ENCODE measurements at regions not wholly inside any gene's neighbourhood (a gene's known extent, or its start where the extent isn't known, plus 50 kb on each side); places are given as distances from the start of the nearest gene placed in this dataset.
"Not testable (repeated sequence)": the region's sequence is repeated elsewhere in the genome, so short reads cannot be mapped to it uniquely, and the experiment has no call there.

DNA sequence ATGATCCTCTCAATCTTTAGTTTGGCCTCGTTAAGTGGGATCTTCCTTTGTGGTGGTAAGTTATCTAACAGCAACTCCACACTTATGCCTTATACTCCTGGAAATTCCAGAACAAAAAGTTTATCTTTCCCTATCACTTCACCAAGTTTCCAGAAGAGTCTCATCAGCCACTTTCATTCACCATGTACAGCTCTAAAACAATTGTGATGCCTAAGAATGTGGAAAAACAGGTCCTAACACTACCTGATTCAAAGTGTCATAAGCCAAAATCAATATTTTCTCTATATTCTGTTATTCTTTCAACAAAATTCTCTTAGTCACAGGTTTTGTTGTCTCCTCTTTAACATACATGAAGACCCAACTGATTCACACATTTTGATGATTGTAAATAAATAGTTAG lies 342.4 kb upstream of the TYRP1 start:
- DNase-seq (ENCODE audit: low read depth in 3 of 3, low spot score in 2 of 3): no peak

DNA sequence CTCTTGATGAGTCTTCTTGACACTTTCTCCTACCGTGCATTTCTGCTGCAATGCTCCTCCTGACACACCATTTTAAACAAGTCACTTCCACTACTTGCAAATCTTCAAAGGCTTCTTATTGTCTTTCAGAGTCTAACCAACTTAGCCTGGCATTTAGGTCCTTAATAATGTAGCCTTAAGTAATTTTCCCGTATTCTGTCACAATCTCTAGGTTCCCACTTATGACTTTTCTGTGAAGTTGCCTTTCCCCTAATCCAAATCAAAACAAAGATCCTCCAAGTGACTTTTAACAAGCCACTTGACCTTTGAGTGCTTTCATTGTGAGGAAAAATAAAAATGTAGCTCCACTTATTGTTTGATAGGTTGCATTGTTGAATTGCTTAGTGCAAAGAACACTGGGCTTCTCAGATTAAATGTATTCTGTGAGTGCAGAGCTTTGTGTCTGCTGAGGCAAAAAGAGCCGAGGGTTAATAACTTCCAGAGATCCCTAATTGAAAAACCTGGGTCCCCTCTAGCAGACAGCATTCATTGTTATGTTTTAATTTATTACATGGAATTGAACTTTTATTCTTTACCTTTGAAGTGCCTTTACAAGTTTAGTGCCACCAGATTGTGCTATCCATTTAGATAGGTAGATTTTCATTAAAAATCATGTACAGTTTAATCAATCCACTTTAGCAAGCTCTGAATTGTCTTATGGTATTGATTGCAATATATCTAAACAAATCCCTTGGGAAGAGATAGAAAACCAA lies 341.7 kb upstream of the TYRP1 start:
- DNase-seq (ENCODE audit: low read depth in 3 of 3, low spot score in 2 of 3): no peak

DNA sequence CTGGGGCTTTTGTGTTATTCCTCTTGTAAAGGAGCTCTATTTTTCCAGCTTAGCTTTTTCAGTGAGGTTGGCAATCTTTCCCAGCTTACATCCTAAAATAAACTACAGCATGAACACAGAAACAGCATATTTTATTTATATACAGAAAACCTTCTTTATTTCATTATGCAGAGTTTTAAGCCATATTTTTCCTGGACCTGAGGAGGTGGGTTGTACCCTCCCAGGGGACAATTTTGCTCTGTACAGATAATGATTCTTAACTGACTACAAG lies 341.2 kb upstream of the TYRP1 start:
- no peak for DNase-seq (ENCODE audit: low read depth in 3 of 3, low spot score in 2 of 3)

DNA sequence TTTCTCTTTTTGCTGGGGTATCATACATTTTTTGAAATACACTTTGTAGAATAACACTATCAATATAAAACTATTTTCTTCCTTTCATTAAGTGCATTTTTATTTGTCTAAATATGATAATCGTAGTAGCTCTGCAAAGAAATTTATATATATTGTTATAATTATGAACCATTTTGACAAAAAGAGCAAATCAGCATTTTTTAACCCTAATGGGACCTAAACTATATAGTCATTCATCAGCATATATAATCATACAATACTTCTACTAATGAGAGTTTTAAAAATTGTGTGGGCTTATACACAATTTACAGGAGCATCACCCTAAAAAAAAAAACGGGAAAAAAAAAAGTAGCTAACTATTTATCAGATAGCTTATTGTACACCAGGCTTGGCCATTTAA lies 329.7 kb upstream of the TYRP1 start:
- no peak for DNase-seq (ENCODE audit: low read depth in 3 of 3, low spot score in 2 of 3)

DNA sequence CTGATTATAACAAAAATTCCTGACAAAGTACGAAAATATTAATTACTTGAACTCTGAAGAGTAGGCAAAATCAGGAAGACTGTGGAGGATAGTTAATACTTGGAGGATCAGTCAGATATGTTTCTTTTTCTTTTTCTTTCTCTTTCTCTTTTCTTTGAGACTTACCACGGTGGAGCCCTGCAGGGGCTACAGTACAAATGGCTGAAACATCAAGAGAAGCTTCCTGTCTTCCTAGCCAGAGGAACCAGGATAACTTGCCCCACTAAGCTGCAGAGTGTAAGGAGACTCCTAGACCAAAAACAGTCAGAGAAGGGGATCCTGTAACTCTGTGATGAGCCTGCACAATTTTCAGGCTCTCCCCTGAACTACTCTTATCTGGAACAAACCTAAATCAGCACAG lies 324.6 kb upstream of the TYRP1 start:
- DNase-seq (ENCODE audit: low read depth in 3 of 3, low spot score in 2 of 3): no peak

DNA sequence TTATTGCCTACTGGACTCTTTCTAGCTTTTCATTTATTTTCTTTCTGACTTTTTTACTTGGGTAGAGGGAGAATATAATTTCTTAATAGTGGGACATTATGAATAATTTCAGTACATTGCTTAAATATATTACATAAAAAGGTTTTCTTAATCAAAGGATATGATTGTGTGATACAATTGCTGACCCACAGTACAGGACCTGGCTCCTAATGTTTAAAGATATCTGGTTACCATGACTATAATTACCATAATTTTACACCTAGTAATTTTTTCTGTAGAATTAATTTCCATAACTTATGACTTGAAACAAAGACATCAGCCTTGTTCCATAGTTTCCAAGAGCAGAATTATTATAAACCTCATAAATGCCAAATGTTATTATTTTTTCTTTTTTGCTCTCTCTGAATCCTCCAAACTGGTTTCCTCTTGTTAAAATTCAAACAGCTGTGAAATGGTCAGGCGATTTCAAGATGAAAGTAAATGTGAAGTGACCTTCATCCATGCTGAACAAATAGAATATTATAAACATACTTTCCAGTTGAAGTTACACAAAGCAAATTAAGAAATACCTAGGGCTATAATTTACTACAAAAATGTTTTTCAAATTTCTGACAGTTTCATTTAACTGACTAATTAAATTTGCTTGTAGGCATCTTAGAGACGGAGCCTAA lies 301.2 kb upstream of the TYRP1 start:
- no peak for DNase-seq (ENCODE audit: low read depth in 3 of 3, low spot score in 2 of 3)

DNA sequence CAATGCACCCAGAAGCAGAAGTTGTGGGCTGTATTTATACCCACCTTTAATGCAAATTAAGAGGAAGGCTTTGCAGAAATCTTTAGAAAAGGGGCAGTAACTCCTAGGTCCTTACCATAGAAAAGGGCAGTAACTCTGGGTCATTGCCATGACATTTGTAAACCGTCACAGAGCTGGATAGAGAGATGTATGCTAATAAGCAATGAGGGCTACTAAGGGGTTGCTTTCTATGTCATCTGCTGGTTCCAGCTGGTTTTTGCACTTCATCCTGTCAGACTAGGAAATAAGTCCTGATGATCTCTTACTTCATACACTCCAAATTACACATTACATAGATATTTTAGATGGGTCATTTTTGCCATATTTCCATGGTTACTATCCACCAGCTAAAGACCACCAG lies 299.1 kb upstream of the TYRP1 start:
- no peak for DNase-seq (ENCODE audit: low read depth in 3 of 3, low spot score in 2 of 3)

DNA sequence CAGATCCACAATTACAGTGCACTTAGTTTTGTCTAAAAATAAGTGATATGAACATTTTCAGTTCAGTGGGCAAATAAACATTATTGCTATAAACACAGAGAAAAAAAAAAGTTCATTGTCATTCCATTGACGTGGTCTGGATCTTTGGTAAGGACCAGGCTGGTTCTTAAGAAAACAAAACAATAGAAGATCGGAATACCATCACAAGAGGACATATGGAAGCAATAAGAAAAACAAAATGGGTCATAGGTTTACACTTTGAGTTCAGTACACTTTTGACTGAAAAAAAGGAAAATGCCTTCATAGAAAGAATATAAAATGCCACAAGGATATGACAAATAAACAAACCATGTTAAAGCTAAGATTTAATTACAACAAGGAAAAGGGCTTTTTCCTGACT lies 289.5 kb upstream of the TYRP1 start:
- no peak for DNase-seq (ENCODE audit: low read depth in 3 of 3, low spot score in 2 of 3)

DNA sequence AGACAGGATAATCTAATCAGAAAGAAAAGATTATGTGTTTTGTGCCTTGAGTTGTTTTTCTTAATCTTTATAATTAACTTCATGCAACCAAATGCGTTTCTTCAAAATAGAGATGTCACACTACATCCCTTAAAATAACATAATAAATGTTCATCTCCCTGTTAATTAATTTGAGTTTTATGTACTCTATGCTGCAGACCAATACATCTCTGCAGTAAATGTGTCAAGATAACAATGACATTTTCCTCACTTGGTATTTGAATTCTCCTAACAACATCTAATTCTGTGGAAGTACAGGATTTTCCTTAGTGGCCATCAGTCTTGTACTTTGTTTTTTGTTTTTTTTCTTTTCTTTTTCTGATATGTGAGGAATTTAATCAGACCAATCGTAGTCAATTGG lies 279.2 kb upstream of the TYRP1 start:
- DNase-seq (ENCODE audit: low read depth in 3 of 3, low spot score in 2 of 3): no peak

DNA sequence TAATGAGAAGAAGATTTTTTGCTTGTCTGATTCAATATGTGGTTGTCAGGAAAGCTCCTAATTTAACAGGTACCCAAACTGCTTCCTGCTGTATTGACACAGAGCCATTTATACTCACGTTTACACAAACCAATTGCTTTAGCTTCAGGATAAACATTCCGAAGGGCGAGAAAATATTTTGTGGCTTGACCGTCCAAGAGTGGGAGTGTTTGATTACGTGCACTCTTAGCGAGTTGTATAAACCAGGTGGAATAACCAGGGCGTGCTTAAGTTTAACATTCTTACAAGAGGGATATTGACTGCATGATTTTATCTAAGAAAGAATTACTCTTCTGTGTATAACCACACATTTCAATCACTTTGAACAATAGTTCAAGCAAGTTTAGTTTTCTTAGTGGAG lies 278.7 kb upstream of the TYRP1 start:
- no peak for DNase-seq (ENCODE audit: low read depth in 3 of 3, low spot score in 2 of 3)

DNA sequence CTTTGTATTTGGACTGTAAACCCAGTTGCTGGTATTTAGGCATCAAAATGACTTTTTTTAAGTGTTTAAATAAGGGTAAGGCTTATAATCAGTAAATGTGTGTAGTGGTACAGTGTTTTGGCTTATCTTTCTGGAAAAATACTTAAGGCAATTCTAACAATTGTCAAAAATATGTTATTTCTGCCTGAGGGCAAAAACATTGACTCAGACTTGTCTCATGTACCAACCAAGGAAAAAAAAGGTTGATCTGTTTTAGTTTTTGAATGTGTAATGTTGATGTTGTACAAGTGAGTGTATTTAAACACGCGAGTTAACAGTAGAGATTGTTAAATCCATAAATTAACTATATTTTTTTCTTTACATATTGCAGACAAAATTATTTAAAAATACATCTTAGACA lies 277.8 kb upstream of the TYRP1 start:
- DNase-seq (ENCODE audit: low read depth in 3 of 3, low spot score in 2 of 3): no peak

DNA sequence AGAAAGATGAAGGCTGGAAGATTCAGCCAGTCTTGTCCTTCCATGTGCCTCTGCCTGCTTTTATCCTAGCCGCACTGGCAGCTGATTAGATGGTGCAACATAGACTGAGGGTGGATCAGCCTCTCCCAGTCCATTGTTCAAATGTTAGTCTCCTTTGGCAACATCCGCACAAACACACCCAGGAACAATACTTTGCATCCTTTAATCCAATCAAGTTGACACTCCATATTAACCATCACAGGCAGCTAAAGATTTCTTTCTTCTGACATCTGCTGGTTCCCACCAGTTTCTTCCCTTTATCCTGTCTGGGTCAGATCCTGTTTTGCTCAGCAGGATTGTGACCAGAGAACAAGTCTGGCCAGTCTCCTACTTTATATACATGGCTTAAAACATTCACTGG lies 276.5 kb upstream of the TYRP1 start:
- no peak for DNase-seq (ENCODE audit: low read depth in 3 of 3, low spot score in 2 of 3)

DNA sequence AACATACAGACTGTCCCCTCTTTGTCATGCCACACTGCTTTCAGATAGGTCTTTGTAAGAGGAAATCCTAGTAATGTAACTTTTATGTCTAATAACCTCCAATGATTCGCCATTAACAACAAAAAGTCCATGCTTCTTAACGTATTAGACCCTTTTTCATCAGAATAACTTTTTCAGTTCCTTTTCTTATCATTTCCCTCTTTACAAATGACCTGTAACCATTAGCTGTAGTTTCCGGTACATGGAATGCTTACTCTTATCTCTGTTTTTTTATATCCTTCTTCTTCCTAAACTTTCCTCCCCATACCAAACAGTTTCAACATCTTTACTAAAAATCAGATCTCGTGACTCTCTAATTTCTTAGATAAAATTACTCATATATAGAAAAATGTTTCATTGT lies 268.9 kb upstream of the TYRP1 start:
- DNase-seq (ENCODE audit: low read depth in 3 of 3, low spot score in 2 of 3): no peak

DNA sequence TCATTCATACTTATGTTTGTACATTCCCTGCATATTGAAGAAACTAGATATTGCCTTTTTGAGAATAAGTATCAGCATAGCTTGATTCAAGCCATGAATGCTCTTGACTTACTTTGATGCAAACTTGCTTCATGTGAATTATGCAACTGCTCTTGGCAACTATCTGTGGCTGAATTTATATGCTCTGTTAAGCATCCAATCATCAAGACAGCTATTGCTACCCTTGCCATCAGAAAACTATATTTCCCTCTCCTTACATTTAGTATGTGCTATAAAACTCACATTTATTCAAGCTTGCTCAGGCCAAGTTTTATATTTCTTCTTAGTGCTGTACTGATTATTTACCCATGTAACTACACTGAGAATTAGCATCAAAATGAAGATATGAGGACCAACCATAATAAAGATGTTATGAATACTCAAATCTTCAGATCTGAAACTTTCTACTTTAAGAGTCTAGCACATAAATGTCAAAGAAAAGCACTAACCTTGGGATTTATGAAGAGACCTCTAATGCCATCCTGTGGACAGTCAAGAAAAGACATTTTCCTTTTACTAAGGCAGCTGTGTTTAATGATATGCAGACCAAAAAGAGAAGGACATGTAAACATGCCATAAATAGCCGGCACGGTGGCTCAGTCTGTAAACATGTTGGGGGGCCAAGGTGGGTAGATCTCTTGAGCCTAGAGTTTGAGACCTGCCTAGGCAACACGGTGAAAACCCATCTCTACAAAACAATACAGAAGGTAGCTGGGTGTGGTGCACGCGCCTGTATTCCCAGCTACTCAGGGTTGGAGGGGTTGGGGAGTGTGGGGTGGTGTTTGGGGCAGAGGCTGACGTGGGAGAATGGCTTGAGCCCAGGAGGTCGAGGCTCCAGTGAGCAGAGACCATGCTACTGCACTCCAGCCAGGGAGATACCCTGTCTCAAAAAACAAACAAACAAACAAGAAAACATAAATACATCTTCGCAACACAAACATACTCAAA lies 267.0 kb upstream of the TYRP1 start:
- no peak for DNase-seq (ENCODE audit: low read depth in 3 of 3, low spot score in 2 of 3)

DNA sequence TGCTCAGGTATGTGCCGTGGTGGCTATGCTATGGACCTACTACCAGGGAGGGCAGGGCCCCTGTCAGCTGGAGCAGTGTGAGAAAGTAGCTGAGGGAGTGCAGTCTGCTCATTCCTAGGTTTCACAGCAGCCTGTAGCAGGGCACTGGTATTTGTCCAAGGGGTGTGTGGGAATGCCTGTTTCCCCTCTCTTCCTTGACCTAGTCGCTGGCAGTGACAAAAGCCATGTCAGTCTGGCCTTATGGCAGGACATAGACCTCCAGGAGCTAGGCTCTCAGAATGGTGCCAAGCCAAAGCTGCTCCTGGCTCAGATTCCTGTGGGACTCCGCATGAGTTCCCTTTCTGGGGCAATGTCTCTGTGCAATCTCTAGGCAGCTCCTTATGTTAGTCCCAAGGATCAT lies 253.9 kb upstream of the TYRP1 start:
- DNase-seq (ENCODE audit: low read depth in 3 of 3, low spot score in 2 of 3): no peak

DNA sequence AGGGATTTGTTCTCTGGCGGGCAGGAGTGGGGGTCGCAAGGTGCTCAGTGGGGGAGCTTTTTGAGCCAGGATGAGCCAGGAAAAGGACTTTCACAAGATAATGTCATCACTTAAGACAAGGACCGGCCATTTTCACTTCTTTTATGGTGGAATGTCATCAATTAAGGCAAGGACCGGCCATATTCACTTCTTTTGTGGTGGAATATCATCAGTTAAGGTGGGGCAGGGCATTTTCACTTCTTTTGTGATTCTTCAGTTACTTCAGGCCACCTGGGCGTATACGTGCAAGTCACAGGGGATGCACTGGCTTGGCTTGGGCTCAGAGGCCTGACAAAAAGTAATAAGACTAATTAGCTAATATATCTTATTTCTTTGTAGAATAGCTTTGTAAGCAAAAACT lies 252.1 kb upstream of the TYRP1 start:
- DNase-seq (ENCODE audit: low read depth in 3 of 3, low spot score in 2 of 3): not testable (repeated sequence)

DNA sequence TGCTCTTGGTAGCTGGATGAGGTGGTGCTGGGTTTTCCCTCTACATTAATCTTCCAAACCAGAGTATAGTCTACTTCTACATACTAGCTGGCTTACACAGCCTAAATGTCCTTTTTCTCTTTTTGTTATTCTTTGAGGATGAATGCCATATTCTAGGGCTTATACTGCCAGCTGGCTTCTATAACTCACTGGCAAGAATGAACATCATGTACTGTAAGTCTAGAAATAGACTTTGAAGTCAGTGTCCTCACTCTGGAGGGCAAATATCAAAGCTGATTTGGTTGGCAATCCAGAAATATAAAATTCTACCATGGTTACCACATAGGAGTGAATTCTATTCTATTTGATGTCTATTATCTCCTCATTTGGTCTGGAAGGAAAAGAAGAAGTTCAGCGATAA lies 251.7 kb upstream of the TYRP1 start:
- DNase-seq (ENCODE audit: low read depth in 3 of 3, low spot score in 2 of 3): no peak

DNA sequence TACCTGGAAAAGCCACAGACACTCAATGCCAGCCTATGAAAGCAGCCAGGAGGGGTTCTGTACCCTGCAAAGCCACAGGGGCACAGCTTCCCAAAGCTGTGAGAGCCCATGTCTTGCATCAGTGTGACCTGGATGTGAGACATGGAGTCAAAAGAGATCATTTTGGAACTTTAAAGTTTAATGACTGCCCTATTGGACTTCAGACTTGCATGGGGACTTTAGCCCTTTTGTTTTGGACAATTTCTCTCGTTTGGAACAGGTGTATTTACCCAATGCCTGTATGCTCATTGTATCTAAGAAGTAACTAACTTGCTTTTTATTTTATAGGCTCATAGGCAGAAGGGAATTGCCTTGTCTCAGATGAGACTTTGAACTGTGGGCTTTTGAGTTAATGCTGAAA lies 244.9 kb upstream of the TYRP1 start:
- no peak for DNase-seq (ENCODE audit: low read depth in 3 of 3, low spot score in 2 of 3)

DNA sequence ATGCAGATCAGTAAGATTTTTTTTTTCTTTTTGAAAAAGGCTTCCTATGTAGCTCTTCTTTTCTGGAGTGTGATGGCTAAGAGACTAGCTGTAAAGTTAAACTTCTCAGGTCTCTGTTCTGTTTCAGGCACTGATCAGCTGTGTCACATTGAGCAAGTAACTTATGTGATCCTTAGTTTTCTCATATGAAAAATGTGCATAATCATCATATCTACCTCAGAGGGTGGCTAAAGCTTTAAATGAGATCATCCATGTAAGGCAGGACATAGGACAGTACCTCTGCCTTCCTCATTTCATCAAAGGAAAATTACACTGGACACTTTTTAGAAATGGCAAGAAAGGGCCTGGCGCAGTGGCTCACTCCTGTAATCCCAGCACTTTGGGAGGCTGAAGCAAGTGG lies 235.9 kb upstream of the TYRP1 start:
- no peak for DNase-seq (ENCODE audit: low read depth in 3 of 3, low spot score in 2 of 3)

DNA sequence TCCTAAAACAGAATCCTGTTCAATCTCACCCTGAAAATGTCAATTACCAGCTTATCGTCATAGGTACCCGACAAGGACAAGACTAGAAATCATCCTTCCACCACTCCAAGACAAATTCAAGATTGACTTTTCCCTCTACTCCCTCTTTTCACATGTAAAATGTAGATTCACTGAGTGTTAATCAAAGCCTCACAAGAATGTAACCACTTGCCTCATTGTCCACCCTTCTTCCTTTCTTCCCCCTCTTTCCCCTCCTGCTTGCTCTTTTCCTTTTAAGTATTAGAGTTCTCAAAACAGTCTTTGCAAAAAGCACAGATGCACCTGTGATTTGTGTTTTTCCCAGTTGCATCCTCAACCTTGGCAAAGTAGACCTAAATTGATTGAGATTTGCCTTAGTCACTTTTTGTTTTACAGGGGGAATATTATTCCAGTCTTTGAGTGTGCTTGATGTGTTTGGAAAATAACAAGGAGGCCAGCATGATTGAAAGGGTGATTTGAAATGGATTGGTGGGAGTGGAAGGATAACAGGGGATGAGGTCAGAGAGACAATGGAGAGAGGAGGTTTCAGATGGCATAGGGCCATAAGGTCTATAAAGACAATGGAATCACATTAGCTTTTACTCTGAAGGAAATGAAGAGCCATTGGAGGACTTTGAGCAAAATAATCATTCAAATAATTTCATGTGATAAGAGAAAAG lies 231.3 kb upstream of the TYRP1 start:
- DNase-seq (ENCODE audit: low read depth in 3 of 3, low spot score in 2 of 3): no peak

DNA sequence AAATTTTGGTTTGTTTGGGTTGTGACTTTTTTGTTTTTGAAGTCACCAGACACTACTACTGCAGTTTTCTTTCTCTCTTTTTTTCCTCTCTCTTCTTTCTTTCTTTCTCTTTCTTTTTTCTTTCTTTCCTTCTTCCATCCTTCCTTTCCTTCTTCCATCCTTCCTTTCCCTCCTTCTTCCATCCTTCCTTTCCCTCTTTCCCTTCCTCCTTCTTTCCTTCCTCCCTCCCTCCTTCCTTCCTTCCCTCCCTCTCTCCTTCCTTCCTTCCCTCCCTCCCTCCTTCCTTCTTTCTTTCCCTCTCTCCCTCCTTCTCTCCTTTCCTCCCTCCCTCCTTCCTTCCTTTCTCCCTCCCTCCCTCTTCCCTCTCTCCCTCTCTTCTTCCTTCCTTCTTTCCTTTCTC lies 230.3 kb upstream of the TYRP1 start:
- no peak for DNase-seq (ENCODE audit: low read depth in 3 of 3, low spot score in 2 of 3)

Measured in right renal cortex interstitium (tissue), 3 donors.